ENCODE measurements at regions not wholly inside any gene's neighbourhood (a gene's known extent, or its start where the extent isn't known, plus 50 kb on each side); places are given as distances from the start of the nearest gene placed in this dataset.

DNA sequence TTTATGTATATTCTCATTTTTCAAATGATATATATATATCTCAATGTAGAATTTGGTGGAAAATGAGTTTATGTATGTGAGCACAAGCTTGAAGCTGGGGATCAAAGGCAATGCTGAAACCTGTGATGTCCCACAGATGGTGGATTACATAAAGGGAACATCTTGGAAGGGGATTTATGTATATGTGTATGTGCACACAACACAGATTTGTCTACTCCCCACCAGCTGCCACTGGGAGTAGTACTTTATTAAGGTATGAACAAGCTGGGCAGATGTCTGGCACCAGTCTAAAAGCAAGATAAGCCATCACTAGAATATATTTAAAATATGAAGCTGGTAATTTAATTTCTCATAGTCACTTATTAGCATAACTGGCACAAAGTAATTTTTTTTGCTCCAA is 895.6 kb downstream of the SLC6A15 start:
- ATAC-seq, result no peak
- TF ChIP-seq CSDC2 (CRISPR knock-in tag; IDR thresholded peaks at IDR 0.05), result no peak
- TF ChIP-seq BACH2 (CRISPR knock-in tag; IDR thresholded peaks at IDR 0.05; ENCODE audit: borderline replicate concordance), result no peak
- no peak for TF ChIP-seq TCF4 (CRISPR knock-in tag; IDR thresholded peaks at IDR 0.05; ENCODE audit: borderline replicate concordance)
- TF ChIP-seq, protein P1, sequence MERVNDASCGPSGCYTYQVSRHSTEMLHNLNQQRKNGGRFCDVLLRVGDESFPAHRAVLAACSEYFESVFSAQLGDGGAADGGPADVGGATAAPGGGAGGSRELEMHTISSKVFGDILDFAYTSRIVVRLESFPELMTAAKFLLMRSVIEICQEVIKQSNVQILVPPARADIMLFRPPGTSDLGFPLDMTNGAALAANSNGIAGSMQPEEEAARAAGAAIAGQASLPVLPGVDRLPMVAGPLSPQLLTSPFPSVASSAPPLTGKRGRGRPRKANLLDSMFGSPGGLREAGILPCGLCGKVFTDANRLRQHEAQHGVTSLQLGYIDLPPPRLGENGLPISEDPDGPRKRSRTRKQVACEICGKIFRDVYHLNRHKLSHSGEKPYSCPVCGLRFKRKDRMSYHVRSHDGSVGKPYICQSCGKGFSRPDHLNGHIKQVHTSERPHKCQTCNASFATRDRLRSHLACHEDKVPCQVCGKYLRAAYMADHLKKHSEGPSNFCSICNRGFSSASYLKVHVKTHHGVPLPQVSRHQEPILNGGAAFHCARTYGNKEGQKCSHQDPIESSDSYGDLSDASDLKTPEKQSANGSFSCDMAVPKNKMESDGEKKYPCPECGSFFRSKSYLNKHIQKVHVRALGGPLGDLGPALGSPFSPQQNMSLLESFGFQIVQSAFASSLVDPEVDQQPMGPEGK (CRISPR knock-in tag; IDR thresholded peaks at IDR 0.05; ENCODE audit: borderline replicate concordance), result no peak
- TF ChIP-seq ZNF8 (CRISPR knock-in tag; IDR thresholded peaks at IDR 0.05), result no peak
- TF ChIP-seq ZNF565 (CRISPR knock-in tag; conservative IDR thresholded peaks at IDR 0.05; ENCODE audit: low read depth), result no peak
- no peak for TF ChIP-seq ZNF70 (CRISPR knock-in tag; IDR thresholded peaks at IDR 0.05)
- TF ChIP-seq ZC3H10 (CRISPR knock-in tag; IDR thresholded peaks at IDR 0.05), result no peak
- TF ChIP-seq RARB (CRISPR knock-in tag; IDR thresholded peaks at IDR 0.05), result no peak
- no peak for TF ChIP-seq ZFP3 (CRISPR knock-in tag; IDR thresholded peaks at IDR 0.05)
- no peak for TF ChIP-seq TOX (CRISPR knock-in tag; IDR thresholded peaks at IDR 0.05; ENCODE audit: borderline replicate concordance)
- TF ChIP-seq, protein P2, sequence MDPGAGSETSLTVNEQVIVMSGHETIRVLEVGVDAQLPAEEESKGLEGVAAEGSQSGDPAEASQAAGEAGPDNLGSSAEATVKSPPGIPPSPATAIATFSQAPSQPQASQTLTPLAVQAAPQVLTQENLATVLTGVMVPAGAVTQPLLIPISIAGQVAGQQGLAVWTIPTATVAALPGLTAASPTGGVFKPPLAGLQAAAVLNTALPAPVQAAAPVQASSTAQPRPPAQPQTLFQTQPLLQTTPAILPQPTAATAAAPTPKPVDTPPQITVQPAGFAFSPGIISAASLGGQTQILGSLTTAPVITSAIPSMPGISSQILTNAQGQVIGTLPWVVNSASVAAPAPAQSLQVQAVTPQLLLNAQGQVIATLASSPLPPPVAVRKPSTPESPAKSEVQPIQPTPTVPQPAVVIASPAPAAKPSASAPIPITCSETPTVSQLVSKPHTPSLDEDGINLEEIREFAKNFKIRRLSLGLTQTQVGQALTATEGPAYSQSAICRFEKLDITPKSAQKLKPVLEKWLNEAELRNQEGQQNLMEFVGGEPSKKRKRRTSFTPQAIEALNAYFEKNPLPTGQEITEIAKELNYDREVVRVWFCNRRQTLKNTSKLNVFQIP (CRISPR knock-in tag; IDR thresholded peaks at IDR 0.05; ENCODE audit: borderline replicate concordance, low read depth), result no peak
- no peak for TF ChIP-seq PPARA (CRISPR knock-in tag; IDR thresholded peaks at IDR 0.05; ENCODE audit: borderline replicate concordance)
- TF ChIP-seq, protein P3, sequence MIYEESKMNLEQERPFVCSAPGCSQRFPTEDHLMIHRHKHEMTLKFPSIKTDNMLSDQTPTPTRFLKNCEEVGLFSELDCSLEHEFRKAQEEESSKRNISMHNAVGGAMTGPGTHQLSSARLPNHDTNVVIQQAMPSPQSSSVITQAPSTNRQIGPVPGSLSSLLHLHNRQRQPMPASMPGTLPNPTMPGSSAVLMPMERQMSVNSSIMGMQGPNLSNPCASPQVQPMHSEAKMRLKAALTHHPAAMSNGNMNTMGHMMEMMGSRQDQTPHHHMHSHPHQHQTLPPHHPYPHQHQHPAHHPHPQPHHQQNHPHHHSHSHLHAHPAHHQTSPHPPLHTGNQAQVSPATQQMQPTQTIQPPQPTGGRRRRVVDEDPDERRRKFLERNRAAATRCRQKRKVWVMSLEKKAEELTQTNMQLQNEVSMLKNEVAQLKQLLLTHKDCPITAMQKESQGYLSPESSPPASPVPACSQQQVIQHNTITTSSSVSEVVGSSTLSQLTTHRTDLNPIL (CRISPR knock-in tag; IDR thresholded peaks at IDR 0.05; ENCODE audit: low read depth), result no peak
- TF ChIP-seq ZFP30 (CRISPR knock-in tag; IDR thresholded peaks at IDR 0.05), result no peak

DNA sequence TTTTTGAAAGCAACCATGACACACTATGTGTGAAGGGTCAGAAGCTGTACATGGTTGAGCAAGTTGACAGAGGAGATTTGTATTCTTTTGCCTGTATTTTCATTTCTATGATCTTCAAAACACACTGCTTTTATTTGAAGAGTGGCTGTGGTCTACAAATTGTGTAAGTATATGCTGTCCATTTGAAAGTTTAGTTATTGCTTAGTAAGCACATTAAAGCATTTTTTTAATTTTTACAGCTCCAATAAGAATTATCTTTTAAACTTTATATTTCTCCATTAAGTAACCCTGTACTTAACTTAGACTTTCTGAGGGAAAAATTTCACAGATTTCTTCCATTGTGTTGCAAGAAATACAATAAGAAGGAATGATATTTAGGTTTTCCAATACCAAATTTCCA is 915.2 kb downstream of the SLC6A15 start:
- no peak for TF ChIP-seq BACH2 (CRISPR knock-in tag; IDR thresholded peaks at IDR 0.05; ENCODE audit: borderline replicate concordance)
- no peak for ATAC-seq

DNA sequence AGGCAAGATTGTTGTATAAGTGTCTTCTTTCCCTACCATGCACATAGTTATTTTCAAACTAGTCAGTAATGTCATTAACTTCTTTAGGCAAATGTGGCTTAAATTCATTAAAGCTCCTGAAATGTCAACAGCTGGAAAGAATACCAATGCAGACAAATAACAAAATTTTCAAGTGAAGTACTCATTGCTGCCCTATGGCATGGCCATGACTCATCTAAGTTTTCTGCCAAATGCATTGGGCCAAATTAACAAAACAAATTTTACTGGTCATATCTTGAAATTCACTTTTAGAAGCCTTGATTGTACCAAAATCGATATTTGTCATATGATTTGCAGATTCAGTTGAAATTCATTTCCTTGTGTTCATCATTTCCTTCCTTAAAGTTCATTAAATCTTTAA is 915.9 kb downstream of the SLC6A15 start:
- TF ChIP-seq ZNF565 (CRISPR knock-in tag; conservative IDR thresholded peaks at IDR 0.05; ENCODE audit: low read depth) (no peak), ZC3H10 (CRISPR knock-in tag; IDR thresholded peaks at IDR 0.05) (no peak), BACH2 (CRISPR knock-in tag; IDR thresholded peaks at IDR 0.05; ENCODE audit: borderline replicate concordance) (no peak), GLIS3 (CRISPR knock-in tag; IDR thresholded peaks at IDR 0.05) (no peak), ZNF8 (CRISPR knock-in tag; IDR thresholded peaks at IDR 0.05) (no peak)
- TF ChIP-seq, protein P4, sequence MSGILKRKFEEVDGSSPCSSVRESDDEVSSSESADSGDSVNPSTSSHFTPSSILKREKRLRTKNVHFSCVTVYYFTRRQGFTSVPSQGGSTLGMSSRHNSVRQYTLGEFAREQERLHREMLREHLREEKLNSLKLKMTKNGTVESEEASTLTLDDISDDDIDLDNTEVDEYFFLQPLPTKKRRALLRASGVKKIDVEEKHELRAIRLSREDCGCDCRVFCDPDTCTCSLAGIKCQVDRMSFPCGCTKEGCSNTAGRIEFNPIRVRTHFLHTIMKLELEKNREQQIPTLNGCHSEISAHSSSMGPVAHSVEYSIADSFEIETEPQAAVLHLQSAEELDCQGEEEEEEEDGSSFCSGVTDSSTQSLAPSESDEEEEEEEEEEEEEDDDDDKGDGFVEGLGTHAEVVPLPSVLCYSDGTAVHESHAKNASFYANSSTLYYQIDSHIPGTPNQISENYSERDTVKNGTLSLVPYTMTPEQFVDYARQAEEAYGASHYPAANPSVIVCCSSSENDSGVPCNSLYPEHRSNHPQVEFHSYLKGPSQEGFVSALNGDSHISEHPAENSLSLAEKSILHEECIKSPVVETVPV (CRISPR knock-in tag; IDR thresholded peaks at IDR 0.05), result no peak
- ATAC-seq, result no peak

DNA sequence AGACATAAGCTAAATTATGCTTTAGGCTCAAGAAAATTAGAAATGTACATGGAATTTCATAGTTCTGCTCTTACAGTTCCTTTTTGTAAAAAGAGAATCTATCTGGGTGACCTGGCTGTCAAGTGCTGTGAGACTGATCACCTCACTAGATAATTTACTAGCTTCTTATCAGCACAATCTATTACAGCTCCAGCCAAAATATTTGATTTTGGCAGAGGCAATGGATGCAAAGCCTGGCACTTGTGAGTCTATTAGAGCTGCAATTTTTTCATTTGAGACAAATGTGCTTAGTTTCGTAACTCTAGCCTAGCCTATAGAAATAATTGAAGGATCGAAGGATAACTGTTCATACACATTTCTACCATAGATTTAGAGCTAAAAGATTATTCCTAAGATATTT is 927.5 kb downstream of the SLC6A15 start:
- peak; percentile 61 for ATAC-seq
- TF ChIP-seq TOX (CRISPR knock-in tag; IDR thresholded peaks at IDR 0.05; ENCODE audit: borderline replicate concordance) (no peak), ISL1 (CRISPR knock-in tag; IDR thresholded peaks at IDR 0.05) (peak; percentile 73)

DNA sequence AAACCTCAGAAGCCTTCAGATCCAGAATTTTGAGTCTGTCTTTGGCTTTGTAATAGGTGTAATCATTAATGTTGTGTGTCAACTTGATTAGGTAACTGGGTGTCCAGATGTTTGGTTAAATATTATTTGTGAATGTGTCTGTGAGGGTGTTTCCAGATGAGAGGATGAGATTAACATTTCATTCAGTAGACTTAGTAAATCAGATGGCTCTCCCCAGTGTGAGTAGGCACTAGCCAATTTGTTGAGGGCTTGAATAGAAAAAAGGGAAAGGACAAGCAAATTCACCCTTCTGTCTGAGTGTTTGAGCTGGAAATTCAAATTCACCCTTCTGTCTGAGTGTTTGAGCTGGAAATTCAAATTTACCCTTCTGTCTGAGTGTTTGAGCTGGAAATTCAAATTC is 932.2 kb downstream of the SLC6A15 start:
- ATAC-seq, result no peak
- no peak for TF ChIP-seq ESRRG (CRISPR knock-in tag; IDR thresholded peaks at IDR 0.05)
- TF ChIP-seq ZNF8 (CRISPR knock-in tag; IDR thresholded peaks at IDR 0.05), result no peak
- no peak for TF ChIP-seq GLIS3 (CRISPR knock-in tag; IDR thresholded peaks at IDR 0.05)
- no peak for TF ChIP-seq ZC3H10 (CRISPR knock-in tag; IDR thresholded peaks at IDR 0.05)
- no peak for TF ChIP-seq CSDC2 (CRISPR knock-in tag; IDR thresholded peaks at IDR 0.05)
- TF ChIP-seq SNAI2 (CRISPR knock-in tag; IDR thresholded peaks at IDR 0.05), result no peak
- TF ChIP-seq ZNF565 (CRISPR knock-in tag; conservative IDR thresholded peaks at IDR 0.05; ENCODE audit: low read depth), result no peak
- no peak for TF ChIP-seq ISL1 (CRISPR knock-in tag; IDR thresholded peaks at IDR 0.05)
- TF ChIP-seq, protein P5, sequence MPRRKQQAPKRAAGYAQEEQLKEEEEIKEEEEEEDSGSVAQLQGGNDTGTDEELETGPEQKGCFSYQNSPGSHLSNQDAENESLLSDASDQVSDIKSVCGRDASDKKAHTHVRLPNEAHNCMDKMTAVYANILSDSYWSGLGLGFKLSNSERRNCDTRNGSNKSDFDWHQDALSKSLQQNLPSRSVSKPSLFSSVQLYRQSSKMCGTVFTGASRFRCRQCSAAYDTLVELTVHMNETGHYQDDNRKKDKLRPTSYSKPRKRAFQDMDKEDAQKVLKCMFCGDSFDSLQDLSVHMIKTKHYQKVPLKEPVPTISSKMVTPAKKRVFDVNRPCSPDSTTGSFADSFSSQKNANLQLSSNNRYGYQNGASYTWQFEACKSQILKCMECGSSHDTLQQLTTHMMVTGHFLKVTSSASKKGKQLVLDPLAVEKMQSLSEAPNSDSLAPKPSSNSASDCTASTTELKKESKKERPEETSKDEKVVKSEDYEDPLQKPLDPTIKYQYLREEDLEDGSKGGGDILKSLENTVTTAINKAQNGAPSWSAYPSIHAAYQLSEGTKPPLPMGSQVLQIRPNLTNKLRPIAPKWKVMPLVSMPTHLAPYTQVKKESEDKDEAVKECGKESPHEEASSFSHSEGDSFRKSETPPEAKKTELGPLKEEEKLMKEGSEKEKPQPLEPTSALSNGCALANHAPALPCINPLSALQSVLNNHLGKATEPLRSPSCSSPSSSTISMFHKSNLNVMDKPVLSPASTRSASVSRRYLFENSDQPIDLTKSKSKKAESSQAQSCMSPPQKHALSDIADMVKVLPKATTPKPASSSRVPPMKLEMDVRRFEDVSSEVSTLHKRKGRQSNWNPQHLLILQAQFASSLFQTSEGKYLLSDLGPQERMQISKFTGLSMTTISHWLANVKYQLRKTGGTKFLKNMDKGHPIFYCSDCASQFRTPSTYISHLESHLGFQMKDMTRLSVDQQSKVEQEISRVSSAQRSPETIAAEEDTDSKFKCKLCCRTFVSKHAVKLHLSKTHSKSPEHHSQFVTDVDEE (CRISPR knock-in tag; IDR thresholded peaks at IDR 0.05), result no peak
- TF ChIP-seq, protein P2 (CRISPR knock-in tag; IDR thresholded peaks at IDR 0.05; ENCODE audit: borderline replicate concordance, low read depth), result no peak
- no peak for TF ChIP-seq TCF4 (CRISPR knock-in tag; IDR thresholded peaks at IDR 0.05; ENCODE audit: borderline replicate concordance)
- TF ChIP-seq OSR1 (CRISPR knock-in tag; IDR thresholded peaks at IDR 0.05), result no peak
- no peak for TF ChIP-seq RARB (CRISPR knock-in tag; IDR thresholded peaks at IDR 0.05)
- TF ChIP-seq, protein P4 (CRISPR knock-in tag; IDR thresholded peaks at IDR 0.05), result no peak
- TF ChIP-seq ZFP3 (CRISPR knock-in tag; IDR thresholded peaks at IDR 0.05), result no peak

All from SK-N-SH treated with all-trans-retinoic acid at 6 μM for 48 hours (cell line).